ENCODE measurements at regions not wholly inside any gene's neighbourhood (a gene's known extent, or its start where the extent isn't known, plus 50 kb on each side); places are given as distances from the start of the nearest gene placed in this dataset.

GRCh38 chr5:123940416-123940815 is 428.4 kb downstream of the CSNK1G3 start:
- Histone ChIP-seq H3K18ac (ENCODE audit: insufficient read length, low read depth, low read length) (no peak overlapping the region), H2AFZ (ENCODE audit: low read length) (no peak overlapping the region)

More at GRCh38 chr5:123940416-123940815, 428.4 kb downstream of the CSNK1G3 start:
- Histone ChIP-seq H2BK120ac (ENCODE audit: low read depth, low read length, poor library complexity, severe bottlenecking) (no peak overlapping the region), H4K20me1 (ENCODE audit: control insufficient read depth, insufficient read depth, insufficient read length) (no peaks in the 10 kb centered on the region), H3K4me2 (ENCODE audit: insufficient read depth, insufficient read length, low read length) (no peak overlapping the region), H3K9ac (ENCODE audit: extremely low read depth, insufficient read length, low read length) (no peak overlapping the region), H3K9me3 (ENCODE audit: control insufficient read depth, low read depth, low read length) (peaks cover 28% of the 10 kb centered on the region), H2BK12ac (ENCODE audit: insufficient read length, low read depth, low read length) (no peak overlapping the region), H3K4me1 (ENCODE audit: insufficient read depth, low read length) (no peaks in the 10 kb centered on the region), H4K5ac (ENCODE audit: insufficient read length, low read depth, low read length) (no peak overlapping the region), H3T11ph (ENCODE audit: low read length) (no peak overlapping the region), H3K23ac (ENCODE audit: insufficient read length, low read depth, low read length) (no peak overlapping the region), H2BK5ac (ENCODE audit: insufficient read length, low read length) (no peak overlapping the region), H3K27ac (ENCODE audit: insufficient read length, low read depth, low read length) (no peak overlapping the region), H3K27me3 (ENCODE audit: insufficient read depth, low read length) (no peaks in the 10 kb centered on the region), H2BK20ac (ENCODE audit: low read depth, low read length, poor library complexity, severe bottlenecking) (no peak overlapping the region), H3K56ac (ENCODE audit: insufficient read length, low read depth, low read length) (no peak overlapping the region), H3K79me1 (ENCODE audit: insufficient read depth, low read depth, low read length, poor library complexity, severe bottlenecking) (no peaks in the 10 kb centered on the region), H3K79me2 (ENCODE audit: insufficient read depth, low read length) (no peaks in the 10 kb centered on the region), H2AK5ac (ENCODE audit: insufficient read length, low read length) (no peak overlapping the region), H3K14ac (ENCODE audit: insufficient read depth, low read length) (no peak overlapping the region), H3K23me2 (ENCODE audit: insufficient read length, low read depth, low read length, poor library complexity, severe bottlenecking) (no peaks in the 10 kb centered on the region), H3K4ac (ENCODE audit: low read depth, low read length) (no peak overlapping the region), H4K8ac (replicated peaks; ENCODE audit: insufficient read length, low read depth, low read length) (no peak overlapping the region), H4K91ac (ENCODE audit: insufficient read length, low read depth, low read length) (no peak overlapping the region), H2BK15ac (ENCODE audit: low read depth, low read length) (no peak overlapping the region)
- Mint-ChIP-seq H3K27ac (no peak overlapping the region), H3K27me3 (ENCODE audit: low read depth) (peaks cover 2% of the 10 kb centered on the region; the same call in 1 of the 2 replicates), H3K36me3 (ENCODE audit: insufficient read depth in 1 of 3, low read depth in 3 of 3) (peaks cover 50 to 90% (median 54%) of the 10 kb centered on the region in 3 experiments), H3K4me1 (peaks cover 0 to 5% of the 10 kb centered on the region in 2 experiments; a peak in 2 of 4 replicates), H3K9me3 (peaks cover 67 to 72% of the 10 kb centered on the region in 2 experiments), H3K4me3 (no peak overlapping the region)
- no peak for TF ChIP-seq CTCF (conservative IDR thresholded peaks at IDR 0.05)
- no peak for DNase-seq
